Bone marrow (tissue), 2 donors: ENCODE measurements at regions not wholly inside any gene's neighbourhood (a gene's known extent, or its start where the extent isn't known, plus 50 kb on each side); places are given as distances from the start of the nearest gene placed in this dataset.
A peak's percentile ranks its signal among the peaks of the same experiment; 100 is the strongest.
"Not testable (repeated sequence)": the region's sequence is repeated elsewhere in the genome, so short reads cannot be mapped to it uniquely, and the experiment has no call there.

Source experiments
- DNase-seq, 2 donors: peaks; one replicate each; lab custom pipeline; 2025; lab: John Stamatoyannopoulos, UW

- DNase-seq, result no peak
Measured at GRCh38 chr5:67935908-67936566, 279.5 kb upstream of the PIK3R1 start.

DNA sequence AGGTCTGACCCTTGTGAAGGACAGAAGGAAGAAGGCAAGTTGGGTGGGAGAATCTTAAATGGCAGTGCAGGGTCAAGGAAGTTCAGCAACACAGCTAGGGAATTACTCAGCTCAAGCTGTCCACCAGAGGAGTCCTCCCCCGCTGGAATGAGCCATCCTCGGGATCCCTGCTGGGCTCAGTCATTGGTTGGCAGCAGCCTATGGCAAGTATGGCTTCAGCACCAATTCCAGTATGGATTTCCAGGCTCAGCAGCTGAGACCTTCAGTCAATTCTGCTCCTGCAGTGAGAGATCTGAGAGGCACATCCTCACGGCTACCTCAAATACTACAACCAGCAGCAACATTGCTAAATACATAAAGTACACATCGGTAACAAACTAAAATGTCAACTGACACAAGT, 280.6 kb upstream of the PIK3R1 start:
- DNase-seq, result no peak

DNA sequence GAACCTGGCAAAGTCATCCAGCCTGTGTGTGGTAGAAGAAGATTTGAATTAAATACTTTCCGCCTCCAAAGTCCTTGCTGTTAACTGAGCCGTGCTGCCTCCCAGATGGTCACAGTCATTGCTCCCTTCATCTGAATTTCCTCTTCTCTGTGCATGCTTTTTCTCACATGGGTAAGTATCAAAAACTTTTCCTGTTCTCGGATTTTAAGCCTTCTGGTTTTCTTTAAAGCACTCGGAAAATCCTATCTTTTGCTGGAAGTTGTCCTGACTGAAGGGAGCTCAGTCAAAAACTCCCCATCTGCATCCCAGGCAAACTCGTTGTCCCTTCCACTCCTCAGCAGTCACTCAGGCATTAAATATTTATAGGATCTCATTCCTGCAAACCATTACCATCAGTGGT, 290.0 kb upstream of the PIK3R1 start:
- no peak for DNase-seq

DNA sequence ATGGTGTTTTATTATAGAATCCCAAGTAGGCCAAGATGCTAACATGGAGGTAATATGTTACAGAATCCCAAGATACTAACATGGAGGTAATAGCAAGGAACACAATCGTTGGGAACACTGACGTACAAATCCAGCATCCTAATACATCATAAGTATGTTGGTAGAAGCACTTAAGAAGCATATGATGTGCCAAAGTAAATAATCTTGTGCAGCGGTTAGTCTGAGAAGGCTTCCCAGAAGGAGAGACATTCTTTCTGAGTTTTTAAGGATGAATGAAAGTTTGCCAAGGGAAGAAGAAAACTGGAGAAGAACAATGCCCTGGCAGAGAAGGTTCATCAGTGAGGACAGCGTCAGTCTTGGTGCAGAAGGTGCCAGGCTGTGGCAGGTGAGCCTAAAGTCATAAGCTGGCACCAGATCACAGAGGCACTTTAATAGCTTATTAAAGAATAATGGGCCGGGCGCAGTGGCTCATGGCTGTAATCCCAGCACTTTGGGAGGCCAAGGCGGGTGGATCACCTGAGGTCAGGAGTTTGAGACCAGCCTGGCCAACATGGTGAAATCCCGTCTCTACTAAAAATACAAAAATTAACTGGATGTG, 294.5 kb upstream of the PIK3R1 start:
- no peak for DNase-seq

DNA sequence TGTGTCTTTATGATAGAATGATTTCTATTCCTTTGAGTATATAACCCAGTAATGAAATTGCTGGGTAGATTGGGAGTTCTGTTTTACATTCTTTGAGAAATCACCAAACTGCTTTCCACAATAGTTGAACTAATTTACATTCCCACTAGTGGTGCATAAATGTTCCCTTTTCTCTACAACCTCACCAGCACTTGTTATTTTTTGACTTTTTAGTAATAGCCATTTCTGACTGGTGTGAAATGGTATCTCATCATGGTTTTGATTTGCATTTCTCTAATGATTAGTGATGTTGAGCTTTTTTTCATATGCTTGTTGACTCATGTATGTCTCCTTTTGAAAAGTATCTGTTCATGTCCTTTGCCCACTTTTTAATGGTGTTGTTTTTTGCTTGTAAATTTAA, 296.0 kb upstream of the PIK3R1 start:
- DNase-seq, result not testable (repeated sequence)

GRCh38 chr5:67917561-67917960, 298.0 kb upstream of the PIK3R1 start:
- no peak for DNase-seq

DNA sequence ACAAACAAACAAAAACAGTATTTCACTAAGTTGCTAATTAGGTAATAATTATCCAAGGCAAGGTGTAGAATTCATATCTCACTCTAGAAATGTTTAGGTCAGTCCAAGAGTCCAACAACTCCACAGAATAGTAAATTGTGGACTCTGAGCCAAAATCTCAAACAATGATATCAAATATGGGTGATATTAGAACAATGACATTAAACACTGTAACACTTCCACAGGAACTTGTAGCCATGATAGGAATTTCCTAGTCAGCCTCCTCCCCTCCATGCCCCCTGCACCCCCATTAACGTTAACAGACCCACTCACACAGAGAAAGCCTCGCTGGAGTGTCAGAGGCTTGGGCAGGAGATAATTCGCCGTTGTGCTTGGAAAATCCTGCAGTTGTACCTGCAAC, 305.0 kb upstream of the PIK3R1 start:
- DNase-seq, result no peak

GRCh38 chr5:67908126-67908765, 307.3 kb upstream of the PIK3R1 start:
- no peak for DNase-seq

GRCh38 chr5:67904366-67904765, 311.2 kb upstream of the PIK3R1 start:
- DNase-seq, result no peak

DNA sequence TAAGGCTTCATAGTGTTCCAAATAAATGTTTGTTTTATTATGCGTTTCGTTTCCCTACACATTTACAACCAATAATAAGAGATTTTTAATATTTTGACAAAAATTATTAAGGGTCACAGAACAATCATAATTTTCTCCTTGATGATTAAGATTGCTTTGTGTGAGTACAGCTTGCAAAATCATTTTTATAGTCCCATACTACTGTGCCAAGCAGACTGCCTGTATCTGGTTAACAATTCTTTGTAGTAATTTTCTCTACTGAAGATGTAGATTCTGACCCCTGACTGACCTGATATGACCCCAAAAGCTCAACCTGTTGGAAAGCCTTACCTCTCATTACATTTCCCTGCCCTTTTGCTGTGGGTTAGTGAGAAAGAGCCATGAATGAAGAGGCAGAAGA, 311.9 kb upstream of the PIK3R1 start:
- DNase-seq, result no peak

- DNase-seq, result no peak
Measured at GRCh38 chr5:67903121-67903520, 312.4 kb upstream of the PIK3R1 start.

GRCh38 chr5:67902497-67902830, 313.1 kb upstream of the PIK3R1 start:
- no peak for DNase-seq

GRCh38 chr5:67901814-67902496, 313.6 kb upstream of the PIK3R1 start:
- no peak for DNase-seq

- no peak for DNase-seq
Measured at GRCh38 chr5:67900514-67900913, 315.0 kb upstream of the PIK3R1 start.

DNA sequence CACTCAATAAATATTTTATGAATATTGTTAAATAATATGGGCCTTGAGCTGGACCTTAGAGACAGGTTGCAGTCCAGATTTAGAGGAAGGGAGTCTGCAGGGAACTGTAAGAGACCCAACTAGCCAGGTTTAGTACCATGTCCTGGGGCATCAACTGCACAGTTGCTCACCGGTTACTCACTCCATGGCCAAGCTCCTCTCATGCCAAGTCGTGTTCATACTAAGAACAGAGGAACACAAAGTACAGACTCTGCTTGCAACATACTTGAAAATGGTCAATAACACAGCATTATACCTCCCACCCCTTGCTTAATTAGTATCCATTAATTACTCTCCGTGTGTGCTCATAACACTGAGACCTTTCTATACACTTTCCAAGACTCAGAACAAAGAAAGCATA, 317.6 kb upstream of the PIK3R1 start:
- DNase-seq, result no peak

- no peak for DNase-seq
Measured at GRCh38 chr5:67897431-67897830, 318.1 kb upstream of the PIK3R1 start.

DNA sequence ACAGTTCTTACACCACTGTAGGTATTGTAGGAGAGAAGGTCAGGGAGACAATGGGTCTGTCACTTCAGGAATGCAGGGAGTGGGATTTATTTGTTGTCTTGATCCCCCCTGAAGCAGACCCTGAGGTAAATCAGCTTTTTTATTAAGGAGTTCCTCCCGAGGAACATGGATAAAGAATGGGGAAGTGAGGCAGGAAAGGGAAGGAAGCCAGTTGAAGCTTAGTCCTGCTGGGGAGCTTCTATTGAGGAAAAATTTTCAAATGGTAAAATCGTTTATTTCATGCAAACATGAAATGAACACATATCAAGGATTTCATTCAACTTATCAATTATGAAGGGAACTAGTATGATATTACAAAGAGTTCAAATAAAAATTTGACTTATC, 318.6 kb upstream of the PIK3R1 start:
- DNase-seq, result no peak

- peak in 1 of 2 donors; percentile 3 for DNase-seq
Measured at GRCh38 chr5:67896311-67896929, 319.1 kb upstream of the PIK3R1 start.

GRCh38 chr5:67889870-67890269, 325.7 kb upstream of the PIK3R1 start:
- not testable (repeated sequence) for DNase-seq

DNA sequence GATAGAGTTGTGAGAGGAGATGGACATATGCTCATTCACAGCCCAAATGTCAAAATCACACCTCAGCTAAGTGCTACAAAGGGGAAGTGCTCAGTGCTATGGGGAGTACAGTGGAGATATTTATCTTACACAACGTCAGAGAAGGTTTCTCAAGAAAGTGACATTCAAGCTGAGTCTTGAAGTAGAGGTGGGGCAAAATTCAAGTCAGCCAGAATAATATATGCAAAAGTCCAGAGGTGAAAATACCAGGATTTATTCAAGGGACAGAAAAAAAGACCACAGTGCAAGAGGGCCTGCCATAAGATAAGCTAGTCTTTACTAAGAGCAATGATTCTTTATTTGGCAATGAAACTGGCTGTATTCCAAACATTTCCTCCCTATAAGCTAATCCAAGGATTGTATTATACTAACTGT, 327.8 kb upstream of the PIK3R1 start:
- DNase-seq, result peak in 1 of 2 donors; percentile 53

DNA sequence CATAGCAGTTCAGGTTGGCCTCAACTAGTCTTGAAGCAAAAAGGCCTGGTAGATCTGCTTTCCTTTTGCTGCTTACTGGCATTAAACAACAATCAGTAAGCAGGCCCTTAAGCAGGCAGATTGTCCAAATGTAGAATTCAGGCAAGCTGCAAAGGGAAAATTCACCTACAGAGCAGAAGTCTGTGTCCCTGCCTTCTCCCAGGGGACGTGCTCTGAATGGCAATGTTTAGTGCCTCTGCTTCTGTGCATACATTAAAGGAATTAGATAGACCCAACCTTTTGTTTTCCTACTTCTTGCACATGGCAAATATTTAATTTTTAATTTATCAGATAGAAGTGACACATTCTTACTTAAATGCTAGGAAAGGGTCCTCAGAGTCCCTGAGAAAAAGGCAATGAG, 328.8 kb upstream of the PIK3R1 start:
- DNase-seq, result no peak

GRCh38 chr5:67880876-67881275, 334.7 kb upstream of the PIK3R1 start:
- DNase-seq, result no peak

GRCh38 chr5:67880511-67880805, 335.1 kb upstream of the PIK3R1 start:
- DNase-seq, result no peak
